ENCODE measurements at regions not wholly inside any gene's neighbourhood (a gene's known extent, or its start where the extent isn't known, plus 50 kb on each side); places are given as distances from the start of the nearest gene placed in this dataset.

DNA sequence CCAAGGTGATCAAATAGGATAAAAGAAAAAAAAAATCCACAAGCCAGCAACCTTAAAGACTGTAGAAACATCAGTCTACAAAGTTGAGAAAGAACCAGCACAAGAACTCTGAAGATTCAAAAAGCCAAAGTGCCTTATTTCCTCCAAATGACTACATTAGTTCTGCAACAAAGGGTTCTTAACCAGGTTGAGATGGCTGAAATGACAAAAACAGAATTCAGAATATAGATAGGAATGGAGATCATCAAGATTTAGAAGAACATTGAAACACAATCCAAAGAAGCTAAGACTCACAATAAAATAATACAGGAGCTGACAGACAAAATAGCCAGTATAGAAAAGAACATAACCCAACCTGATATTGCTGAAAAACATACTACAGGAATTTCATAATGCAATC lies 156.5 kb upstream of the ZCCHC13 start:
- TF ChIP-seq, protein P1, sequence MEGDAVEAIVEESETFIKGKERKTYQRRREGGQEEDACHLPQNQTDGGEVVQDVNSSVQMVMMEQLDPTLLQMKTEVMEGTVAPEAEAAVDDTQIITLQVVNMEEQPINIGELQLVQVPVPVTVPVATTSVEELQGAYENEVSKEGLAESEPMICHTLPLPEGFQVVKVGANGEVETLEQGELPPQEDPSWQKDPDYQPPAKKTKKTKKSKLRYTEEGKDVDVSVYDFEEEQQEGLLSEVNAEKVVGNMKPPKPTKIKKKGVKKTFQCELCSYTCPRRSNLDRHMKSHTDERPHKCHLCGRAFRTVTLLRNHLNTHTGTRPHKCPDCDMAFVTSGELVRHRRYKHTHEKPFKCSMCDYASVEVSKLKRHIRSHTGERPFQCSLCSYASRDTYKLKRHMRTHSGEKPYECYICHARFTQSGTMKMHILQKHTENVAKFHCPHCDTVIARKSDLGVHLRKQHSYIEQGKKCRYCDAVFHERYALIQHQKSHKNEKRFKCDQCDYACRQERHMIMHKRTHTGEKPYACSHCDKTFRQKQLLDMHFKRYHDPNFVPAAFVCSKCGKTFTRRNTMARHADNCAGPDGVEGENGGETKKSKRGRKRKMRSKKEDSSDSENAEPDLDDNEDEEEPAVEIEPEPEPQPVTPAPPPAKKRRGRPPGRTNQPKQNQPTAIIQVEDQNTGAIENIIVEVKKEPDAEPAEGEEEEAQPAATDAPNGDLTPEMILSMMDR (IDR thresholded peaks at IDR 0.05; ENCODE audit: insufficient read depth, low read depth, low read length) = no peak
- no peak for TF ChIP-seq EZH2 (IDR thresholded peaks at IDR 0.05; ENCODE audit: insufficient read depth, low read length)
